KOPT-K1 (cell line): ENCODE measurements at regions not wholly inside any gene's neighbourhood (a gene's known extent, or its start where the extent isn't known, plus 50 kb on each side); places are given as distances from the start of the nearest gene placed in this dataset.
A peak's percentile ranks its signal among the peaks of the same experiment; 100 is the strongest.

ENCODE experiments used
- H3K27ac ChIP-seq: fragments of 200-600 bp; sonication (generic); 2 replicates; pipeline ENCODE4 v1.5.1; 2016; ENCODE audit warnings: antibody characterized with exemption, mild to moderate bottlenecking, low read depth, low read length; ENCODE audit not compliant: poor library complexity, severe bottlenecking
- H3K36me3 ChIP-seq: fragments of 200-600 bp; sonication (generic); 2 replicates; pipeline ENCODE4 v1.5.1; 2017; ENCODE audit warnings: antibody characterized with exemption, mild to moderate bottlenecking, low read length, moderate library complexity; ENCODE audit not compliant: insufficient read depth
- H3K9me3 ChIP-seq: fragments of 200-600 bp; sonication (generic); 2 replicates; pipeline ENCODE4 v1.5.1; 2017; ENCODE audit warnings: antibody characterized with exemption, low read length, mild to moderate bottlenecking; ENCODE audit not compliant: insufficient read depth, poor library complexity, severe bottlenecking

- Histone ChIP-seq H3K36me3 (no peaks in the 10 kb centered on the region), H3K9me3 (peaks cover 32% of the 10 kb centered on the region), H3K27ac (no peak overlapping the region)
Measured at GRCh38 chr13:104816726-104817125, 1718.7 kb downstream of the EFNB2 start.

- peaks cover 62% of the 10 kb centered on the region for H3K9me3 ChIP-seq
- peak overlapping the region; percentile 74 for H3K27ac ChIP-seq
- H3K36me3 ChIP-seq: no peaks in the 10 kb centered on the region
Measured at GRCh38 chr13:104810242-104810641, 1725.2 kb downstream of the EFNB2 start.

- H3K9me3 ChIP-seq: peaks cover 58% of the 10 kb centered on the region
- H3K27ac ChIP-seq: peak overlapping the region; percentile 74
- no peaks in the 10 kb centered on the region for H3K36me3 ChIP-seq
Measured at GRCh38 chr13:104809483-104809882, 1726.0 kb downstream of the EFNB2 start.

- Histone ChIP-seq H3K27ac (no peak overlapping the region), H3K9me3 (peaks cover 26% of the 10 kb centered on the region), H3K36me3 (no peaks in the 10 kb centered on the region)
Measured at GRCh38 chr13:104805346-104805745, 1730.1 kb downstream of the EFNB2 start.

- Histone ChIP-seq H3K27ac (no peak overlapping the region), H3K9me3 (no peaks in the 10 kb centered on the region), H3K36me3 (no peaks in the 10 kb centered on the region)
Measured at GRCh38 chr13:104799152-104799551, 1732.9 kb upstream of the SLC10A2 start.

GRCh38 chr13:104798486-104798885 lies 1732.3 kb upstream of the SLC10A2 start:
- Histone ChIP-seq H3K27ac (no peak overlapping the region), H3K9me3 (no peaks in the 10 kb centered on the region), H3K36me3 (no peaks in the 10 kb centered on the region)

- Histone ChIP-seq H3K9me3 (no peaks in the 10 kb centered on the region), H3K36me3 (no peaks in the 10 kb centered on the region), H3K27ac (no peak overlapping the region)
Measured at GRCh38 chr13:104796581-104796980, 1730.4 kb upstream of the SLC10A2 start.

- Histone ChIP-seq H3K27ac (no peak overlapping the region), H3K9me3 (peaks cover 11% of the 10 kb centered on the region), H3K36me3 (no peaks in the 10 kb centered on the region)
Measured at GRCh38 chr13:104785952-104786351, 1719.7 kb upstream of the SLC10A2 start.

- H3K27ac ChIP-seq: no peak overlapping the region
- no peaks in the 10 kb centered on the region for H3K36me3 ChIP-seq
- H3K9me3 ChIP-seq: peaks cover 14% of the 10 kb centered on the region
Measured at GRCh38 chr13:104784891-104785290, 1718.7 kb upstream of the SLC10A2 start.

- peaks cover 14% of the 10 kb centered on the region for H3K9me3 ChIP-seq
- no peak overlapping the region for H3K27ac ChIP-seq
- H3K36me3 ChIP-seq: no peaks in the 10 kb centered on the region
Measured at GRCh38 chr13:104782741-104783140, 1716.5 kb upstream of the SLC10A2 start.

- Histone ChIP-seq H3K36me3 (no peaks in the 10 kb centered on the region), H3K27ac (no peak overlapping the region), H3K9me3 (peaks cover 18% of the 10 kb centered on the region)
Measured at GRCh38 chr13:104779311-104779993, 1713.2 kb upstream of the SLC10A2 start.

- Histone ChIP-seq H3K27ac (peak overlapping the region; percentile 16), H3K9me3 (peaks cover 9% of the 10 kb centered on the region), H3K36me3 (no peaks in the 10 kb centered on the region)
Measured at GRCh38 chr13:104773775-104774174, 1707.6 kb upstream of the SLC10A2 start.

- Histone ChIP-seq H3K27ac (no peak overlapping the region), H3K36me3 (no peaks in the 10 kb centered on the region), H3K9me3 (peaks cover 5% of the 10 kb centered on the region)
Measured at GRCh38 chr13:104769545-104769944, 1703.3 kb upstream of the SLC10A2 start.

- Histone ChIP-seq H3K27ac (no peak overlapping the region), H3K36me3 (no peaks in the 10 kb centered on the region), H3K9me3 (peaks cover 5% of the 10 kb centered on the region)
Measured at GRCh38 chr13:104766319-104766718, 1700.1 kb upstream of the SLC10A2 start.

- H3K27ac ChIP-seq: no peak overlapping the region
- no peaks in the 10 kb centered on the region for H3K36me3 ChIP-seq
- peaks cover 1% of the 10 kb centered on the region for H3K9me3 ChIP-seq
Measured at GRCh38 chr13:104764600-104764999, 1698.4 kb upstream of the SLC10A2 start.

- Histone ChIP-seq H3K36me3 (no peaks in the 10 kb centered on the region), H3K27ac (no peak overlapping the region), H3K9me3 (no peaks in the 10 kb centered on the region)
Measured at GRCh38 chr13:104759069-104759468, 1692.9 kb upstream of the SLC10A2 start.
